CD14-positive monocyte (primary cell): ENCODE measurements at regions not wholly inside any gene's neighbourhood (a gene's known extent, or its start where the extent isn't known, plus 50 kb on each side); places are given as distances from the start of the nearest gene placed in this dataset.

Source experiments
- DNase-seq, 3 donors: peaks; one replicate each; pipeline ENCODE4 v3.0.0-alpha.2; 2011 to 2022
- H2AFZ ChIP-seq: 2 replicates; pipeline ENCODE4 v1.6.0; 2012; ENCODE audit warnings: mild to moderate bottlenecking, low read depth, low read length, inconsistent platforms; ENCODE audit not compliant: insufficient read depth, poor library complexity, severe bottlenecking
- H3K27ac ChIP-seq, 2 donors: 1 replicate in 1 of 2; 2 replicates in 1 of 2; pipeline ENCODE4 v1.5.1; 2012 to 2013; ENCODE audit warnings: low read length in 2 of 2, control low read depth in 1 of 2, inconsistent platforms in 1 of 2, low read depth in 1 of 2, mild to moderate bottlenecking in 1 of 2
- H3K27me3 ChIP-seq, 2 donors: one replicate each; pipeline versions ENCODE4 v1.6.0 to v1.6.1; 2011 to 2013; ENCODE audit warnings: low read length in 2 of 2; ENCODE audit not compliant: control insufficient read depth in 2 of 2, insufficient read depth in 2 of 2
- H3K36me3 ChIP-seq, 2 donors: replicated peaks in 1 of 2; 1 replicate in 1 of 2; 2 replicates in 1 of 2; pipeline versions ENCODE4 v1.5.1 to v1.6.1; 2012 to 2013; ENCODE audit warnings: low read length in 2 of 2, control low read depth in 1 of 2, inconsistent platforms in 1 of 2, mild to moderate bottlenecking in 1 of 2; ENCODE audit not compliant: insufficient read depth in 2 of 2, control insufficient read depth in 1 of 2
- H3K4me1 ChIP-seq, 2 donors: 1 replicate in 1 of 2; 2 replicates in 1 of 2; pipeline versions ENCODE4 v1.5.1 to v1.6.1; 2012 to 2013; ENCODE audit warnings: low read length in 2 of 2, control low read depth in 1 of 2, inconsistent platforms in 1 of 2, mild to moderate bottlenecking in 1 of 2, moderate library complexity in 1 of 2; ENCODE audit not compliant: insufficient read depth in 2 of 2, control insufficient read depth in 1 of 2
- H3K4me2 ChIP-seq: replicated peaks from 2 replicates; pipeline ENCODE3; 2012; ENCODE audit warnings: low read length, moderate library complexity, mild to moderate bottlenecking; ENCODE audit not compliant: poor library complexity, severe bottlenecking; ENCODE audit errors: extremely low read depth
- H3K4me3 ChIP-seq, 3 experiments: fragments of 200-600 bp in 1 of 3; sonication (generic) in 1 of 3; replicated peaks in 1 of 3; 1 replicate in 2 of 3; 2 replicates in 1 of 3; pipeline ENCODE4 v1.5.1; 2011 to 2013; ENCODE audit warnings: low read length in 3 of 3, mild to moderate bottlenecking in 3 of 3, control low read depth in 2 of 3, low read depth in 2 of 3, inconsistent platforms in 1 of 3, moderate library complexity in 1 of 3
- H3K79me2 ChIP-seq: 2 replicates; pipeline ENCODE4 v1.6.0; 2012; ENCODE audit warnings: mild to moderate bottlenecking, control low read depth, inconsistent platforms, low read length, moderate library complexity; ENCODE audit not compliant: insufficient read depth
- H3K9ac ChIP-seq: 2 replicates; pipeline ENCODE4 v1.6.0; 2017; ENCODE audit warnings: low read length, mild to moderate bottlenecking; ENCODE audit not compliant: insufficient read depth, poor library complexity, severe bottlenecking
- H3K9me3 ChIP-seq, 2 donors: replicated peaks in 1 of 2; 1 replicate in 1 of 2; 2 replicates in 1 of 2; pipeline versions ENCODE4 v1.5.1 to v1.6.1; 2012 to 2013; ENCODE audit warnings: low read length in 2 of 2, control low read depth in 1 of 2; ENCODE audit not compliant: control insufficient read depth in 1 of 2, insufficient read depth in 1 of 2
- H4K20me1 ChIP-seq: 2 replicates; pipeline ENCODE4 v1.6.0; 2012; ENCODE audit warnings: mild to moderate bottlenecking, low read length, control low read depth, moderate library complexity; ENCODE audit not compliant: insufficient read depth
- H3K27ac Mint-ChIP-seq, 7 donors: one replicate each; pipeline ENCODE4 v1.8.0; 2020; ENCODE audit warnings: mild to moderate bottlenecking in 7 of 7, mixed read lengths in 7 of 7, moderate library complexity in 6 of 7, inconsistent platforms in 2 of 7
- H3K27me3 Mint-ChIP-seq, 3 donors: one replicate each; pipeline ENCODE4 v1.8.0; 2021 to 2022; ENCODE audit warnings: low read depth in 3 of 3, mild to moderate bottlenecking in 3 of 3, mixed read lengths in 3 of 3, moderate library complexity in 3 of 3, inconsistent platforms in 1 of 3
- H3K36me3 Mint-ChIP-seq, 2 donors: one replicate each; pipeline ENCODE4 v1.8.0; 2020; ENCODE audit warnings: mixed read lengths in 2 of 2, inconsistent platforms in 1 of 2, mild to moderate bottlenecking in 1 of 2
- H3K4me1 Mint-ChIP-seq: one replicate; pipeline ENCODE4 v1.8.0; 2020; ENCODE audit warnings: mild to moderate bottlenecking, mixed read lengths
- H3K4me3 Mint-ChIP-seq, 2 donors: one replicate each; pipeline ENCODE4 v1.8.0; 2020; ENCODE audit warnings: mild to moderate bottlenecking in 2 of 2, mixed read lengths in 2 of 2, moderate library complexity in 1 of 2
- H3K9me3 Mint-ChIP-seq, 7 donors: one replicate each; pipeline ENCODE4 v1.8.0; 2020 to 2022; ENCODE audit warnings: mixed read lengths in 7 of 7, mild to moderate bottlenecking in 6 of 7, moderate library complexity in 6 of 7, inconsistent platforms in 2 of 7
- WGBS: methylation state at CpG from one replicate; pipeline ENCODE4 v1.1.5; 2013; ENCODE audit warnings: missing lambda C conversion rate; ENCODE audit not compliant: insufficient coverage; 5-methylcytosine and 5-hydroxymethylcytosine counted together
- intact Hi-C, 2 donors: fragments of 100-400 bp; cut with micrococcal nuclease; formaldehyde crosslinking; loops; one replicate each; pipeline versions ENCODE4 v1.15.0 to v1.15.1; 2023
- TF ChIP-seq, protein P1 (sequence below): fragments of 200-600 bp; IDR thresholded peaks from one replicate; pipeline ENCODE4 v1.8.0; 2022; ENCODE audit warnings: antibody characterized with exemption, mild to moderate bottlenecking

DNA sequence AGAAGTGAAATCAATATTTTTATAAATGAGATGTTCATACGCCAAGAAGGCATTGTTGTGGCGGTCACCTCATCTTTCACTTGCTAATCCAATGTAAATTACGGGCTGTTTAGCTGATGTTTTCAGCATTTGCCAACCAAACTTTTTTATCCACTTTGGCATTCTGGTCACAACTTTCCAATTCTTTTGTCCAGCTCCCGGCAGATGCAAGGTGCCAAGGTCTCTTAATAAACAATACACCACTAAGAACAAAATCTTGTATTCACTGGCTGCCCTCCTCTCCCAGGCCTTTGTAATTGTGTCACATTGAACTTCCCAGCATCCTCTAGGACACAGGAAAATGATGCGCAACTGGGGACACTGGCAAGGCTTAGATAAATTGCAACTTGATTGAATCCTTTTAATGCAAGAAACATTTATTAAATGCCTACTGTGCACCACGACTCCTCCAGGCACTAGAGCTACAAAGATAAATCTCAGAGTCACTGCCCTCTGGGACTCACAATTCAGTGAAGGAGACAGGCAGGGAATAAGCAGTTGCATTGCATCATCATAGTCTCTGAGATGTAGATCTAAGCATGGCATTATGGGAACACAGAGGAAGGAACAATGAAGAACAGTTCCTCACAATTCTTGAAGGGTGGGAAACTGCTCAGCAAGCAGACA, 165.4 kb upstream of the C16orf82 start:
- H3K9ac ChIP-seq: no peak overlapping the region
- Mint-ChIP-seq H3K27ac (no peak overlapping the region), H3K4me1 (no peaks in the 10 kb centered on the region), H3K27me3 (peaks cover 0 to 3% (median 3%) of the 10 kb centered on the region in 3 donors), H3K4me3 (no peak overlapping the region), H3K9me3 (peaks cover 0 to 3% (median 0%) of the 10 kb centered on the region in 7 donors), H3K36me3 (no peaks in the 10 kb centered on the region)
- no peaks in the 10 kb centered on the region for H3K36me3 ChIP-seq
- H3K4me1 ChIP-seq: no peaks in the 10 kb centered on the region
- H3K27me3 ChIP-seq: no peaks in the 10 kb centered on the region
- intact Hi-C loops: no loop called here
- no peaks in the 10 kb centered on the region for H4K20me1 ChIP-seq
- no peak overlapping the region for H2AFZ ChIP-seq
- no peaks in the 10 kb centered on the region for H3K79me2 ChIP-seq
- WGBS: 91% methylated on average over 5 of the region's 6 CpGs
- no peak overlapping the region for H3K4me2 ChIP-seq
- no peak for DNase-seq
- H3K27ac ChIP-seq: no peak overlapping the region
- TF ChIP-seq, protein P1, sequence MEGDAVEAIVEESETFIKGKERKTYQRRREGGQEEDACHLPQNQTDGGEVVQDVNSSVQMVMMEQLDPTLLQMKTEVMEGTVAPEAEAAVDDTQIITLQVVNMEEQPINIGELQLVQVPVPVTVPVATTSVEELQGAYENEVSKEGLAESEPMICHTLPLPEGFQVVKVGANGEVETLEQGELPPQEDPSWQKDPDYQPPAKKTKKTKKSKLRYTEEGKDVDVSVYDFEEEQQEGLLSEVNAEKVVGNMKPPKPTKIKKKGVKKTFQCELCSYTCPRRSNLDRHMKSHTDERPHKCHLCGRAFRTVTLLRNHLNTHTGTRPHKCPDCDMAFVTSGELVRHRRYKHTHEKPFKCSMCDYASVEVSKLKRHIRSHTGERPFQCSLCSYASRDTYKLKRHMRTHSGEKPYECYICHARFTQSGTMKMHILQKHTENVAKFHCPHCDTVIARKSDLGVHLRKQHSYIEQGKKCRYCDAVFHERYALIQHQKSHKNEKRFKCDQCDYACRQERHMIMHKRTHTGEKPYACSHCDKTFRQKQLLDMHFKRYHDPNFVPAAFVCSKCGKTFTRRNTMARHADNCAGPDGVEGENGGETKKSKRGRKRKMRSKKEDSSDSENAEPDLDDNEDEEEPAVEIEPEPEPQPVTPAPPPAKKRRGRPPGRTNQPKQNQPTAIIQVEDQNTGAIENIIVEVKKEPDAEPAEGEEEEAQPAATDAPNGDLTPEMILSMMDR: no peak
- H3K9me3 ChIP-seq: no peaks in the 10 kb centered on the region
- H3K4me3 ChIP-seq: no peak overlapping the region

DNA sequence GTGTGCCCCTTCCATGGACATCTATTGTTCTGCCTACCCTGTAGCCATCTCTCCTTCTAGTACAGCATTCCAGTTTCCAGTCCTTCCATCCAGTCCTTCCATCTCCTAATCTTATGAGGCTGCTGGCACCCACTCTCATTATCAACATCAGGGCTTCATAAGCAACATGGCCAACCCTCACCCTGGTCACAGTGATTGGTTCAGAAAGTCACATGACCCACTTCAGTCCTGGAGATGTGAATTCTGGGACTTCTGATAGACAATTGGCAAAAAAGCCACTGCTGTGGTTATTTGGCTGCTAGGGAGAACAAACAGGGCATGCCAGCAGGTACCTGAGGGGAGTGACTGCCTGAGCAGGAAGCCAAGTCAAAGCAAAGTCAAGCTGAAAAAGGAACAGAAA, 164.7 kb upstream of the C16orf82 start:
- no peak overlapping the region for H3K4me3 Mint-ChIP-seq
- H3K27me3 ChIP-seq: no peaks in the 10 kb centered on the region
- no peaks in the 10 kb centered on the region for H3K4me1 ChIP-seq
- no peak overlapping the region for H3K4me2 ChIP-seq
- H3K9ac ChIP-seq: no peak overlapping the region
- H3K36me3 Mint-ChIP-seq: no peaks in the 10 kb centered on the region
- no peaks in the 10 kb centered on the region for H3K9me3 ChIP-seq
- intact Hi-C loops: no loop called here
- TF ChIP-seq, protein P1: no peak
- H3K27ac Mint-ChIP-seq: no peak overlapping the region
- no peaks in the 10 kb centered on the region for H3K79me2 ChIP-seq
- H3K27ac ChIP-seq: no peak overlapping the region
- no peak overlapping the region for H3K4me3 ChIP-seq
- no peak for DNase-seq
- H4K20me1 ChIP-seq: no peaks in the 10 kb centered on the region
- no peaks in the 10 kb centered on the region for H3K36me3 ChIP-seq
- no peaks in the 10 kb centered on the region for H3K4me1 Mint-ChIP-seq
- no peak overlapping the region for H2AFZ ChIP-seq
- H3K9me3 Mint-ChIP-seq: peaks cover 0 to 3% (median 0%) of the 10 kb centered on the region in 7 donors
- peaks cover 0 to 3% (median 3%) of the 10 kb centered on the region in 3 donors for H3K27me3 Mint-ChIP-seq
